Vagina (tissue), 2 donors: ENCODE measurements at regions not wholly inside any gene's neighbourhood (a gene's known extent, or its start where the extent isn't known, plus 50 kb on each side); places are given as distances from the start of the nearest gene placed in this dataset.

ENCODE experiments used
- POLR2AphosphoS5 ChIP-seq, 2 donors: sonication (generic); formaldehyde crosslinking; IDR thresholded peaks; one replicate each; pipeline ENCODE4 v1.9.0; 2017; ENCODE audit warnings: antibody characterized with exemption in 2 of 2, mild to moderate bottlenecking in 2 of 2, low read depth in 1 of 2; ENCODE audit not compliant: insufficient read depth in 1 of 2
- TF ChIP-seq, protein P1 (sequence below), 3 experiments: fragments of 450-650 bp in 2 of 3; fragments of 200-600 bp in 1 of 3; sonication (generic) in 1 of 3; IDR thresholded peaks; one replicate each; pipeline ENCODE4 v1.5.1; 2017 to 2019; ENCODE audit warnings: antibody characterized with exemption in 3 of 3, mild to moderate bottlenecking in 2 of 3, moderate library complexity in 2 of 3

DNA sequence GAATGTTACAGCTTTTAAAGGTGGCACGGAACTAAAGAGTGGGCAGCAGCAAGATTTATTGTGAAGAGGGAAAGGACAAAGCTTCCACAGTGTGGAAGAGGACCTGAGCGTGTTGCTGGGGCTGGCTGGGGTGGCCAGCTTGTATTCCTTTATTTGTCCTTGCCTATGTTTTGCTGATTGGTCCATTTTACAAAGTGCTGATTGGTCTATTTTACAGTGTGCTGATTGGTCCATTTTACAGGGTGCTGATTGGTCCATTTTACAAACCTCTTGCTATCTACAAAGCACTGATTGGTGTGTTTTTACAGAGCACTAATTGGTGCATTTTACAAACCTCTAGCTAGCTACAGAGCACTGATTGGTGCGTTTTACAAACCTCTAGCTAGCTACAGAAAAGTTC, 109.7 kb upstream of the DDX18 start:
- TF ChIP-seq POLR2AphosphoS5 (IDR thresholded peaks at IDR 0.05; ENCODE audit: insufficient read depth in 1 of 2, low read depth in 1 of 2), result no peak
- TF ChIP-seq, protein P1, sequence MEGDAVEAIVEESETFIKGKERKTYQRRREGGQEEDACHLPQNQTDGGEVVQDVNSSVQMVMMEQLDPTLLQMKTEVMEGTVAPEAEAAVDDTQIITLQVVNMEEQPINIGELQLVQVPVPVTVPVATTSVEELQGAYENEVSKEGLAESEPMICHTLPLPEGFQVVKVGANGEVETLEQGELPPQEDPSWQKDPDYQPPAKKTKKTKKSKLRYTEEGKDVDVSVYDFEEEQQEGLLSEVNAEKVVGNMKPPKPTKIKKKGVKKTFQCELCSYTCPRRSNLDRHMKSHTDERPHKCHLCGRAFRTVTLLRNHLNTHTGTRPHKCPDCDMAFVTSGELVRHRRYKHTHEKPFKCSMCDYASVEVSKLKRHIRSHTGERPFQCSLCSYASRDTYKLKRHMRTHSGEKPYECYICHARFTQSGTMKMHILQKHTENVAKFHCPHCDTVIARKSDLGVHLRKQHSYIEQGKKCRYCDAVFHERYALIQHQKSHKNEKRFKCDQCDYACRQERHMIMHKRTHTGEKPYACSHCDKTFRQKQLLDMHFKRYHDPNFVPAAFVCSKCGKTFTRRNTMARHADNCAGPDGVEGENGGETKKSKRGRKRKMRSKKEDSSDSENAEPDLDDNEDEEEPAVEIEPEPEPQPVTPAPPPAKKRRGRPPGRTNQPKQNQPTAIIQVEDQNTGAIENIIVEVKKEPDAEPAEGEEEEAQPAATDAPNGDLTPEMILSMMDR (IDR thresholded peaks at IDR 0.05), result no peak
